ENCODE measurements at regions not wholly inside any gene's neighbourhood (a gene's known extent, or its start where the extent isn't known, plus 50 kb on each side); places are given as distances from the start of the nearest gene placed in this dataset.

DNA sequence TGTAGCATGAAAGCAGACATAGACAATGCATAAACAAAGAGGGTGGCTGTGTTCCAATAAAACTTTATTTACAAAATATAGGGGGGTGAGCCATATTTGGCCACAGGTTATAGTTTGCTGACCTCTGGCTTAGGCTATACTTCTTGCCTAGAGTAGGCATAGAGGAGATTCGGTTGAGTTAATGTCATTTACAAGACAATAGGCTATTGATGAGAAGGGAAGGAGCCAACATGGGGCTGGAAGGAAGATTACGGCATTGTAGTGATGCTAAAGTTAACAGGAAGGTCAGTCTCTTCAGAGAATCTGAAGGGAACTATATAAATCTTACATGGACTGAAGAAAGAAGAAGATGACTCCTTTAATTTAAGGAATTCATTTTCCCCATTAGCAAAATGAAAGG lies 463.5 kb downstream of the HTR7 start:
- TF ChIP-seq CTCF (conservative IDR thresholded peaks at IDR 0.05; ENCODE audit: low read length) (no peak), EZH2phosphoT487 (IDR thresholded peaks at IDR 0.05; ENCODE audit: borderline replicate concordance, low read depth, low read length) (no peak)

Measured in OCI-LY7 (cell line).